GM19240 (cell line): ENCODE measurements at regions not wholly inside any gene's neighbourhood (a gene's known extent, or its start where the extent isn't known, plus 50 kb on each side); places are given as distances from the start of the nearest gene placed in this dataset.
"Not testable (repeated sequence)": the region's sequence is repeated elsewhere in the genome, so short reads cannot be mapped to it uniquely, and the experiment has no call there.

Experiments
- DNase-seq: peaks from one replicate; pipeline ENCODE4 v3.0.0; 2011; ENCODE audit warnings: low spot score; ENCODE audit not compliant: insufficient read length

DNA sequence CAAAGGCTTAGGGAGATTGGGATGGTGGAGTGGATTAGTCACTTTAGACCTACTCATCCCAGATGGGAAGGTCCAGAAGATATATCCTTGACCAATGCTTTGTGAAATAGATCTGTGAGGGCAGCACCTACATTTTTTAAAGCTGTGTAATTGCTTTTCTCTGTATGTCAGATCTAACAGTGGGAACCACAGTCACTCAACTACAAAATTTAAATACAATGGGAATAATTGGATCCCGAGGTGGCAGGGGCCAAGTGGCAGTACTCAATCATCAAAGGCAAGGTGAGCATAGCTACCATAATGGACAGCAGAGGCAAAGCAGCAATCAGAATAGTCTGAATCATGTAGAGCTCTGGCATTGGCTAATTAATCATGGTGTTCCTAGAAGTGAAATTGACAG, 86.1 kb upstream of the PKN2 start:
- DNase-seq = not testable (repeated sequence)

- no peak for DNase-seq
Measured at GRCh38 chr1:88608139-88608943, 75.7 kb upstream of the PKN2 start.

- no peak for DNase-seq
Measured at GRCh38 chr1:88609051-88609450, 75.0 kb upstream of the PKN2 start.

DNA sequence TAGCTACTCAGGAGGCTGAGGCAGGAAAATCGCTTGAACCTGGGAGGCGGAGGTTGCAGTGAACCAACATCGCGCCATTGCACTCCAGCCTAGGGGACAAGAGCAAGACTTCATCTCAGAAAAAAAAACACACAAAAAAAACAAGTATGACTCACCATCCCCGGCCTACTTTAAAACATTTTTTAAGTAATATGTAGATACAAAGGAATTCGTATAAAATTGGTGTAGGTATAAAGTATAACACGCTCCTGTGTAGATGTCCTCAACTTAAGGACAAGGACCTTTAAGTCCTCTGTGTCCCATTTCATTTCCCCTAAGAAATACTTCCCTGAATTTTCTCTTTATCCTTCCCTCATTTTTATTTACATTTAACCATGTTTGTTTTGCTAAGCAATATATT, 73.4 kb upstream of the PKN2 start:
- no peak for DNase-seq

DNA sequence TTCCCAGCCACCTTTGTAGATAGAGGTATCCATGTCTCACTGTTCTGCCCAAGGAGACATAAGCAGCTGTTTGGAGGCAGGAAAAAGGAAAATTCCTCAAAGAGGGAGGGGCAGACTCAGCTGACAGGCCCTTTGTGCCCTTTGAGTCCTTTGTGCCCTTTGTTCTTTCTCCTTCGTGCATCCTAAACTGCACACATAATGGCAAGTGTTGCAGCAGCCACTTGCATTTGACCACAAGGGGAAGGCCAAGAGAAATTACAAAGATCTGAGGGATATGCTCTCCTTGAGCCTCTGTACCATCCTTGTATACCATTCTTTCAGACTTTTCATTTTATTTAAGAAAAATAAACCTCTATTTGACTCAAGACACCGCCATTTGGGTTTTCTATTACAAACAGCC, 71.8 kb upstream of the PKN2 start:
- no peak for DNase-seq

- DNase-seq = no peak
Measured at GRCh38 chr1:88612773-88613172, 71.3 kb upstream of the PKN2 start.

- no peak for DNase-seq
Measured at GRCh38 chr1:88618331-88618730, 65.7 kb upstream of the PKN2 start.

- DNase-seq = not testable (repeated sequence)
Measured at GRCh38 chr1:88623101-88623500, 61.0 kb upstream of the PKN2 start.
